ENCODE measurements at regions not wholly inside any gene's neighbourhood (a gene's known extent, or its start where the extent isn't known, plus 50 kb on each side); places are given as distances from the start of the nearest gene placed in this dataset.

DNA sequence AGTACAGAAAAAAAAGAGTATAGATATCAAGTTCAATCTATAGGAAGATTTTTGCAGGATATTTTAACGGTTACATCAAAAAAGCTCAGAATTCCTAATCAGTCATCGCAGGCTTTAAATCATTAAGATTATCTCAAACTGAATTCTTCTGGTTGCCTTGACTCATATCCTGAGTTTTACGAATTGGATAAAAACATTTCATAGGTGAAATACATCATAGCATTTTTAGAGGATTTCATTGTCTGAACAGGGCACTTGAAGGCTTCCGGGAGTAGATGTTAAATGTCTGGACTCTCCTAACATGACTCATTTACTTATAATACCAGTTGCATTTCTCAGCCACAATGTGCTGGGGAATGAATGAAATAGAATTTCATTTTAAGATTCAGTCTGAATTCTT, 2216.6 kb upstream of the RAG2 start:
- TF ChIP-seq, protein P1, sequence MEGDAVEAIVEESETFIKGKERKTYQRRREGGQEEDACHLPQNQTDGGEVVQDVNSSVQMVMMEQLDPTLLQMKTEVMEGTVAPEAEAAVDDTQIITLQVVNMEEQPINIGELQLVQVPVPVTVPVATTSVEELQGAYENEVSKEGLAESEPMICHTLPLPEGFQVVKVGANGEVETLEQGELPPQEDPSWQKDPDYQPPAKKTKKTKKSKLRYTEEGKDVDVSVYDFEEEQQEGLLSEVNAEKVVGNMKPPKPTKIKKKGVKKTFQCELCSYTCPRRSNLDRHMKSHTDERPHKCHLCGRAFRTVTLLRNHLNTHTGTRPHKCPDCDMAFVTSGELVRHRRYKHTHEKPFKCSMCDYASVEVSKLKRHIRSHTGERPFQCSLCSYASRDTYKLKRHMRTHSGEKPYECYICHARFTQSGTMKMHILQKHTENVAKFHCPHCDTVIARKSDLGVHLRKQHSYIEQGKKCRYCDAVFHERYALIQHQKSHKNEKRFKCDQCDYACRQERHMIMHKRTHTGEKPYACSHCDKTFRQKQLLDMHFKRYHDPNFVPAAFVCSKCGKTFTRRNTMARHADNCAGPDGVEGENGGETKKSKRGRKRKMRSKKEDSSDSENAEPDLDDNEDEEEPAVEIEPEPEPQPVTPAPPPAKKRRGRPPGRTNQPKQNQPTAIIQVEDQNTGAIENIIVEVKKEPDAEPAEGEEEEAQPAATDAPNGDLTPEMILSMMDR (IDR thresholded peaks at IDR 0.05) = no peak
- TF ChIP-seq POLR2A (IDR thresholded peaks at IDR 0.05) = no peak

Measured in uterus (tissue), 2 donors.